NCI-H82 treated with DMSO at 0.1 percent for 48 hours (cell line): ENCODE measurements at regions not wholly inside any gene's neighbourhood (a gene's known extent, or its start where the extent isn't known, plus 50 kb on each side); places are given as distances from the start of the nearest gene placed in this dataset.

Source experiments
- DNase-seq: peaks from one replicate; lab custom pipeline; 2025; ENCODE audit not compliant: unreplicated experiment; lab: John Stamatoyannopoulos, UW

DNA sequence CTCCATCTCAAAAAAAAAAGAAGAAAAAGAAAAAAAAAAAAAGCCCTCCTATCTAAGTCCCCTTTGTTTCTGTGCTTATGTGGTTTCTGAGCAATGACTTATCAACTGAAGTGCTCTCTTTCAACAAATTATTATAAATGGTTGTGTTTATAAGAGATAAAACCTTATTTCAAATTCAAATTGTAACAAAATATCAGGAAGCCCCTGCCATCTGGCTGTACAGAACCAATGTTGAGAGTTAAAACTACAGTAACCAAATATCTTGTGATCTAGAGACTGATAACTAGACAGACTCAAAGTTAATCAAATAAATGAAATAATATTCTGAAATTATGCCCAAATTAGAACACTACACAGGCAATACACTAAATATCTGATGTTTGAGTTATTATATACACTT lies 143.0 kb upstream of the CPNE8 start:
- DNase-seq, result no peak

DNA sequence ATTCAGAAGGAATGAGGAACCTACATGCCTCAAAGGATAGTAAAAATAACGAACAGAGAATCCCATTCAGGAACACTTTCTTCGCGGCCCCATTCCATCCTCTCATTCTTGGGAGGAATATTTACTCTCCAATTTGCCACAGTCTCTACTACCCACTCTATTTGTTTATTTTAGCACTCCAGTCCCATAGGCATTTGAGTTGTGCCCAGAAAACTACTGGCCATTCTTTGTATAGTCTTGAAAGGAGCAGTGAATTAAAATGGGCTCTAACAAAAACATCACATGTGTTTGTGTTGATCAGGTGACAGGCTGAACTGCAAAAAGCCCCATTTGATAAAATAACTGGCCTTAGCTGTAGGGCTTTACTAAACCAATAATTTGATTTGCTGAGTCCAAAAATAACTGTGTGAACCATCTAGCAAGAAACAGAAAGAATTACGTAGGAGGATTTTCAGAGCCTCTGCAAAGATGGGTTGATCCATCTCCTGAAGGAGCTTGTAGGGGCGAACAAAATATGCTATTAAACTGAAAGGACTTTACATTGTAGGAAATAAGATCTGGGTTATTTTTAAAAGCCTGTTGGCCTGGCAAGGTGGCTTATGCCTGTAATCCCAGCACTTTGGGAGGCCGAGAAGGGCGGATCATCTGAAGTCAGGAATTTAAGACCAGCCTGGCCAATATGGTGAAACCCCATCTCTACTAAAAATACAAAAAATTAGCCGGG lies 142.3 kb upstream of the CPNE8 start:
- peak; percentile 26 for DNase-seq

DNA sequence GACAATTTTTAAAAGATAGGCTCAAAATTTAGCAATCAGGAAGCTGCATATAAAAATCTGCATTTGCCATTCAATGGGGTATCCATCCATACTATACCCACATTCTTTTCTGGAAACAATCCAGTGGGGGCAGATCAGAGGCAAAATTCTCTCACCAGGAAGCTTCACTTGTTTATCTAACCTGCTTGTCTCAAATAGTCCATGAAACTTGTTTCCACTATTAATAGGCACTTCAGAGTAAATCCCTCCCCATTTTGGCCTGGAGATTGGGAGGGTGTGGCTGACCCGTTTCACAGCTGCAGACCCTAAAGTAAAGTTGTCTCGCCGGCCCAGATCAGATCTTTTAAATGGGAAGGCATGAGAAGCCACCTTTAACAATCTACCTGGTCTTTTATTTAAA lies 139.4 kb upstream of the CPNE8 start:
- DNase-seq, result no peak

DNA sequence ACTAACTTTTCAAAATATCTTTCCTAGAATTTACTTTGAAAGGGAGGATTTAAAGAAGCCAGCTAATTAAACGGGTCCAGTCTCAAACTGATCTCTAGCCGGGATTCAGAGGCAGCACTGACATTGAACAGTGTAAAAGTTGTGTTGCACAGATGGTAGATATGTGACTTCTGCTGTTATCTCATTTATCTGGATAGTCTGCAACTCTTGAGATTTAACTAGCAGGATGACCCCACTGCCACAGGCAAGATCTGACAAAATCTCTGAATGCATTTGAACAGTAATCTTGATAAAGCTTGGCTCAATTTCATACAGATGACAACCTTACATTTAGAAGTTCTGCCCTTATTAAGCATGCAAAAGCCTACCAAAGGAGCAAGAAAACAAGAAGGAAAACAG lies 138.0 kb upstream of the CPNE8 start:
- DNase-seq, result no peak

DNA sequence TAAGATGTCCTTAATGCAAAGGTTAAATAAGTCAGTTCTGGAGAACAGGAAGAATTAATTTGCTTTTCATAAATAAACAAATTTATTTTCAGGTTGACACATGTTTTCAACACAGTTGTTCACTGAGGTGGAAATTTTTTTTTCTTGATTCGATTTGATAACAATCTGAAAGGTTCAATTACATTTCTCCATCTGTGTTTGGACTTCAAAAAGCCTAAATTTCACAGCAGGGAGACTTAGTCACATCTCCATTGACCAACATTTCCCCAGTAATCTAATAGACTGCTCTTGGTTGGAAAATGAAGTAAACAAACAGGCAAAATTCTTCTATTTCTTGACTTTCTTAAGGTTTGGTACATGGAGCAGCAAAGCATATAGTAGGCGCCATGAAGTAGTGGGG lies 134.9 kb upstream of the CPNE8 start:
- no peak for DNase-seq

DNA sequence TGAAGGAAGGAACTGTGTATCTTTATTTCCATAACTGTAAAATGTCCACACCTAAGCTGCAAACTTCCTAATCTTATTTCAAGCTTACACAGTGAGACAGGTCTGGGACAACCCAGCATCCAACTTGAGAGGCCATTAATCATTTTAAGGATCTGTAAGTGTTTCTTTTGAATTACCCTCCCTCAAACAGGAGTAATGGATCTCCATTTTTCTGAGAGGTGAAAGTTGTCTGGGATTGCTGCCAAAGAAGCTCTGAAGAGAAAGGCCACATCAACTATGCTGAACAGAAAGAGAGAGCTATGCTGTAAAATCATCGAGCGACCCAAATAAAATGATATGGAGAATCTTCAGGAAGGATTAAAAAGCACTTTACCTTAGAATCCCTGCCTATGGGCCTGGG lies 131.7 kb upstream of the CPNE8 start:
- peak; percentile 17 for DNase-seq

DNA sequence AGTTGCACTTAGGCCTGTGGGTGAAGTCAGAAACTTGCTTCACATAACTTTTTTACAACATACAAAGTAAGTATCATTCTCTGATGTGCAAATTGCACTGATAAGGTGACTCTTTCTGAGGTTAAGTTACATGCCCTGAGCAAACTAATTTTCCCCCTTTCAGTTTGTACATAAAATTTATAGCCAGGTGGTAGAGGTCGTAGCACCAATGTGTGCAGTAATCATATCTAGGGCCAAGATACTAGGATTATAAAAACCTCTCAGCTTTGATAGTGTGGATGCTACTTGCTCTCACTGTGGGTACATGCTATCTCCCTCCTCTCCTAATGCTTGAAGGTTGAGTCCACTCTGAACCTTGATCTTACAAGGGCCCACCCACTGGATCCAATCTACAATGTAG lies 130.7 kb upstream of the CPNE8 start:
- no peak for DNase-seq

DNA sequence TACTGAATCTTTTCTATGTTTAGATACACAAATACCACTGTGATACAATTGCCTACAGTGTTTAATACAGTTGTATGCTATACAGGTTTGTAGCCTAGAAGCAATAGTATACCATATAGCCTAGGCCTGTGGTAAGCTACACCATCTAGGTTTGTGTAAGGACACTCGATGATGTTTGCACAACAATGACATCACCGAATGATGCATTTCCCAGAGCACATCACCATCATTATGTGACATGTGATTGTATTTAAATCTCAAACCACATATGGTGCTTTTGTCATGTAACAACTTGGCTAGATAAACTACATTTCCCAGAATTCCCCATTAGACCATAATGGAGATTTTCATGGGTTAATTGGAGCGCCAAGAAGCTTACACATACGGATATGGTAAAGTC lies 128.4 kb upstream of the CPNE8 start:
- no peak for DNase-seq

DNA sequence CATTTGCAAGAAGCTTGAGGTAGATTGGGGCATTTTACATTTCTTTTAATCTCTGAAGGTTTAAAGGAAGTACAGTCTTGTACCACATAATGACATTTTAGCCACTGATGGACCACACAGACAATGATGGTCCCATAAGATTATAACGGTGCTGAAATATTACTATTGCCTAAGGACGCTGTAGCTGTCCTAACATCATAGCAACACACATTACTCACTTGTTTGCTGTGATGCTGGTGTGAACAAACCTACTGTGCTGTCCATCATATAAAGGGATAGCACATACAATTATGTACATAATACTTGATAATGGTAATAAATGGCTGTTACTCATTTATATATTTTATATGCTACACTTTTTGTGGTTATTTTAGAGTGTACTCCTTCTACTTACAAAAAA lies 127.1 kb upstream of the CPNE8 start:
- no peak for DNase-seq

DNA sequence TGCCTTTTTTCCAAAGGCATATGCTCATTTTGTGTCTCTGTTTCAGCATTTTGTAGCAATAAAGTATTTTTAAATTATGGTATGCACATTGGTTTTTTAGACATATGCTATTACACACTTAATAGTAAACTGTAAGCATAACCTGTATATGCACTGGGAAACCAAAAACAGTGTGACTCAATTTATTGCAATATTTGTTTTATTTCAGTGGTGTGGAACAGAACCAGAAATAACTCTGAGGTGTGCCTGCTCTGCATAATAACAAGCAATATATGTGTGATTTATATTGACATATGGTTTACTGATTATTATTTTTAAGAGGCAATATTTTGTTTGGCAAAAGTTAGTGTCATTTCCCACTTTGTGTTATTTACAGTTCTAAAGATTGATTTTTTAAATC lies 126.6 kb upstream of the CPNE8 start:
- no peak for DNase-seq

DNA sequence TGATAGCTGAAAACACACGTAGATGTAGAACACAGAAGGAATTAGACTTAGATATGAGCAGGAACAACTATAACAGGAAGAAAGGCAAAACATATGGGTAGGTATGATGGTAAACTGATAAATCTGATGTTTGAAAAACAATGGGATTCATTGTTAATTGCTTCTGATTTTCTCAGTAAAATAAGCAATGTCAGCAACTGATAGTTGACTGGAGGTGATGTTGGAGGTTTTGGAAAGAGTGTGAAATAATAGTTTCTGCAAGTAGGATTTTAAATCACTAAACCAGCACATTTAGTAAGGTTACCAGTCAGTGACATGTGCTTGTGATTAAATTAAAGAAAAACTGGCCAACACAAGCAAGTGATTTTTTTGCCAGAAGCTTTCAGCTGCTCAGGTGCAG lies 123.0 kb upstream of the CPNE8 start:
- no peak for DNase-seq

DNA sequence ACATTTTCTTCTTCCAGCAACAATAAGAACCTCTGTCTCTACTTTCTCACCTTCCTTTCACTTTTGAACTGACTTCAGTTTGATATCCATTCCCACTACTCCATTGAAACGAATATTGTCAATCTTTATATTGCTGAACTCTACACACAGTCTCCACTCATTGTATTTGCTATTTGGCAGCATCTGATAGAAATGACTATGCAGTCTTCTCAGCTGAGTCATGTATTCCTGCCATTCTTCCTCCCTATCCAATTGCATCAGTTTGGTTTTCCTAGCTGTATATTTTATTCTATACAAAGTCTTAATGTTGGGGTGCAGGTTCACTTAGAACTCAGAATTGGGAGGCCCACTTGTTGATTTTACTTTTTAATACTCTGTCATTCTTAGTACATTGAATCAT lies 107.5 kb upstream of the CPNE8 start:
- no peak for DNase-seq

DNA sequence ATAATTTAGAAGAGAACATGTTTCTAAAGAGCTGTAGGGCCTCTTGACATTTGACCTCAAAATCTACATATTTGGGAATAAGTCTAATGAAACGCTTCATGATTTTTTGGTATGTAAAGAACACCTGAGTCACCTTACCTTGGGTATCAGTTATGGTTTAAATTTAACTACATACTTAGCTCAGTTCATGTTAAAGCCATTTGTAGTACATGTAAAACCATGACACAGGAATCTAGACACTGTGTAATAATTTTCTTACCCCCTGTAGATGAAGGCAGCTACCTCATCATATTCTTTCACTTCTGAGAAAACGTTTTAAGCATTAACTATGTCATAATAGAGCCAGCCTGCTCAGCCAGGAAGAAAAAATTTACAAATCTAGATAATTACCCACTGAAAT lies 105.8 kb upstream of the CPNE8 start:
- DNase-seq, result no peak

DNA sequence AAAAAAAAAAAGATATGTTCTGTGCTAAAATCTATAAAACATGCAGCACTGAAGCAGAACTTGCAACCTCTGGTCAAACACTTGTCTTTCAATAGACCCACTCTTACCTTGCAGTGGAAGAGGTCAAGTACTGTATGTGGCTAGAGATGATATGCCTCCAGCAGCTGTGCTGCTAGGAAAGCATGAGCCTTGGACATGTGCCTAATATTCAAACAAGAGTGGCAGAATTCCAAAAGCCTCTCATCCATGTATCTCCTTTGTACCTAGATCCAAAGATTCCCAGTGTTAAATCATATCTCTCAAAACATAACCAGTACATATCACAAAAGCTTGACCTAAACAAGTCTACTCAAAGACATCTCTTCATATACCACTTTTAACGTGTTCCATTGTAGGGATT lies 105.0 kb upstream of the CPNE8 start:
- no peak for DNase-seq

DNA sequence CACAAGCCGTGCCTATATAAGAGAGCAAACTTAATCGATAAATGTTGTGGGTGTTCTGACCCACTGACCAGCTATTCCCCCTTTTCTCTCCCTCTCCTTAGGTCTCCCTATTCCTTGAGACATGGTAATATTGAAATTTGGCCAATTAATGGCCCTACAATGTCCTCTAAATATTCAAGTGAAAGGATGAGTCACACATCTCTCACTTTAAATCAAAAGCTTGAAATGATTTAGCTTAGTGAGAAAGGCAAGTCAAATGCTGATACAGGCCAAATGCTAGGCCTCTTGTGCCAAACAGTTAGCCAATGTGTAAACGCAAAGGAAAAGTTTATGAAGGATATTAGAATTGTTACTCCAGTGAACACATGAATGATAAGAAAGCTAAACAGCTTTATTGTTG lies 102.2 kb upstream of the CPNE8 start:
- no peak for DNase-seq

DNA sequence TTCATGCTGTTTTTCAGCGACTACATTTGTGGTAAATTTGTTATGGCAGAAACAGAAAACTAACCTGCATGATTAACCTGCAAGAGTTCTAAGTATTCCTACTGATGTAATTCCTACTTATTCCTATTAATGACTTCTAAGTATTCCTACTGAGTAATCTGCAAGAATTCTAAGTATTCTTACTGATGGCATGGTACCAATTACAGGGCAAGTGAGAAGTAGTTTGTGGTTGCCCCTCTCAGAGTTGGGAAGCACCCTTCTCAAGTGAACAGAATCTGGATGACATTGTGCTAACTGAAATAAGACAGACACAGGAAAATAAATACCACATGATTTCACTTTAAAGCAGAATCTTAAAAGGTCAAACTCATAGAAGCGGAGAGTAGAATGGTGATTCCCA lies 100.9 kb upstream of the CPNE8 start:
- no peak for DNase-seq

DNA sequence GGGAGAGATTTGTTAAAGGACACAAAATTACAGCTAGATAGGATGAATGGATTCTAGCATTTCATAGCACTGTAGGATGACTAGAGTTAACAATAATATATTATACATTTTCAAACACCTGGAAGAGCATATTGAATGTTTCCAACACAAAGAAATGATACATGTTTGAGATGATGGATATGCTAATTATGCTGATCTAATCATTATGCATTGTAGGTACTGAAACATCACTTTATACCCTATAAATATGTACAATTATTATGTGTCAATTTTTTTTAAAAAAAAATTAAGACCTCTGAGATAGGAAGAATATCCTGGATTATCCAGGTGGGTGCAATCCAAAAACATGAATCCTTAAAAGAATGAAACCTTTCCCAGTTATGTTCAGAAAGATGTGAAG lies 100.3 kb upstream of the CPNE8 start:
- DNase-seq, result no peak

DNA sequence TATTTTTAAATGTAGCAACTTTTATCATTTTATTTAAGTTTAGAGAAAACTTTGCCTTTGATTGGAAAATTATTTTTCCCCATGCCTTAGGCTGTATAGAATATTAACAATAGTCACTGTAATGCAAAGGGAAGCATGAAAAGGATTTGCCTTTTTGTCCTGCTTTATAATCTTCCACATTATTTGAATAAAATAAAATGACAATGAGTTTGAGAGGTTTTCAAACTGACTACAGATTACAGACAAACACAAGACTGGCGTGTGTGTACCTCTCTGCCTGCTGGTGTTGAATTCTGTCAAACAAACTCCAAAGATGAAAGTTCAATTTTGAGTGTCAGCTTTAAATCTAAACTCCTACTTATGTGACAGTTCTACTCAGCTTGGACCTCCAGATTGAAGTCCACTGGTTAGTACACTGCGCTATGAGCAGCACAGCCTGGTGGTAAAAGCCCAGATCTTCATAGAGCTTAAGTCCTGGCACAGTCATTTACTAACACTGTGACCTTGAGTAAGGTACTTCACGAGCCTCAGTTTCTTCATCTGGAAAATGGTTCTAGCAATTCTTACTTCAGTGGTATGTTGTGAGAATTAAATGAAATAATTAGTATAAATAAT lies 98.3 kb upstream of the CPNE8 start:
- DNase-seq, result no peak

DNA sequence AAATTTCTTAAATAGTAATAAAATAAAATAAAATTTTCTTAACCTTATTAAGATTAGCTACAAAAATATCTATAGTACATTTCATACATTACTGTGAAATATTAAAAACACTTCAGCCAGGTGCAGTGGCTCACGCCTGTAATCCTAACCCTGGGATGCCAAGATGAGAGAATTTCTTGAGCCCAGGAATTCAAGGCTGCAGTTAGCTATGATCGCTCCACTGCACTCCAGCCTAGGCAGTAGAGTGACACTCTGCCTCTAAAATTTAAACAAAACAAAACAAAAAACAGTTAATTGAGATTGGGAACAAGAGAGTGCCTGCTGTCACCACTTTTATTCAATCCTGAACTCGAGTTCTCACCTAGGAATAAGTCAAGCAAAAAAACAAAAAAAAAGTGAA lies 95.0 kb upstream of the CPNE8 start:
- DNase-seq, result no peak

DNA sequence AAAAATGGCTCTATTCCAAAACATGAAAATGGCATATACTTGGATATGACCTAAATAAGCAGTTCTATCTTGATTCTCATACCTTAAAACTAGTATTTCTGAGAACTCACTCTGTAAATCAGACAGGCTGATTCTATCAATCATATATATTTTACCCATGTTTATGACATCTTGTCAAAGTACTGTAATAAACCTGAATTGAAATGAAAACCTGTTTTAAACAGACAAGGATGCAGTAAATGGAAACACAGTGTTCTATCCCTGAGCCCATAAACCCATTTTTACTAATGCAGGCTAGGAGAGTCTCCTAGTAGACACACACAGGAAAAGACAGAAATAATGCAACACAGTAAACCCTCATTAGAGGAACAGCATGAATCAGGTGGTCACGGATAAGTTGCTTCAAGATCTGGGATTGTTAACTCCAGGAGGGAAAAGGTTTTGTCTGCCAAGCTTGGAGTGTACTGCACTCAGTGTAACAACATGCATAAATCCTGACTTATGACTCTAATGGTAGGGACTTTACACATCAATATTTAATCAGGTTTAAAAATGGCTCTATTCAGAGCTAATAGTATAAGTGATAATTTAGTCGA lies 93.6 kb upstream of the CPNE8 start:
- no peak for DNase-seq

DNA sequence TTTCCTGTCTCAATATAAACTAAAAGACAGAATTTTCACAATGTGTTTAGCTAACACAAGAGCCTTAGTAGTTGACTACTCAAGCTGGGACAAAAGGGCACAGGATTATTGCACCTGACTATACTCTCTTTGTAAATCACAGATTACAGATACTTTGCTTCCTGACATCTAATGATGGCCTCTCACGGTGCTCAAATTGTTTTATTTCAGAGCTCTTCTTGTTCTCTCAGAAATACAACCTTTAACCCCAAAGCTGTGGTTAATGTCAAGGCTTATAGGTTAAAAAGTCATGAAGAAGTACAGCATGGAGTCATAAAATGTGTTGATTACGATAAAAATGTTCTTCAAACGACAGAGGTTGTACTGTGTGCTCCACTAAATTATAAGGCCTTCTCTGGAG lies 89.9 kb upstream of the CPNE8 start:
- no peak for DNase-seq

DNA sequence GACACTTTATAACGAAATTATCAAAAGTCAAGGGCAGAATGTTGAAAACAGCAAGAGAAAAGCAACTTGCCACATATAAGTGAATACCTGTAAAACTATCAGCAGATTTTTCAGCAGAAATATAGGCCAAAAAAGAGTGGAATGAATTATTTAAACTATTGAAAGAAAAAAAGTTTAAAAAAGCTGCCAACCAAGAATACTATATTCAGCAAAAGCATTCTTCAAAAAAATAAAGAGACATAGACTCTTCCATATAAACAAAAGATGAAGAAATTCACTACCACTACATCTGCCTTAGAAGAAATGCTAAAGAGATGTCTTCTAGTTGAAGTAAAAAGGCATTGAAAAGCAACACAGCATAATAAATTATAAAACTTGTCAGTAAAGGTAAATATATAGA lies 80.6 kb upstream of the CPNE8 start:
- no peak for DNase-seq

DNA sequence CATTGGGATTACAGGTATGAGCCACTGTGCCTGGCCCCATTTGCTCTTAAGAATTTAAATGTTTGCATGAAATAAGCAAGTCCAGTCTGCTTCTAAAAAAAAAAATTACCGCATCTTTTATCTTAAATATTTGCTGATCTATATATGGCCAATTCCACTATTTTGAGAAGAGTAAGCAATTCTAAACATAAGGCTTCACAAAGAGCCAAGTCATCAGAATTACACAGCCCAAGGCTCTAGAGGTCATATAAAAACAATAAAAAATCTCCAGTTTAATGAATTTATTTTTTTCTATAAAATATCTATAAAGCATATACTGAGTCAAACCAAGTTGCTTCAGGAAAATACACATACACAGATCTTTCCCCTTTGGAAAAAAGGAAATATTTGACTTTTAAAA lies 79.0 kb upstream of the CPNE8 start:
- DNase-seq, result no peak
